CD4-positive, alpha-beta T cell (primary cell): ENCODE measurements at regions not wholly inside any gene's neighbourhood (a gene's known extent, or its start where the extent isn't known, plus 50 kb on each side); places are given as distances from the start of the nearest gene placed in this dataset.

Experiments
- ATAC-seq: fragments of 200-7000 bp; cut with Tn5 transposase; one replicate; pipeline ENCODE4 v1.10.0; 2022; ENCODE audit warnings: mild to moderate bottlenecking; ENCODE audit not compliant: poor library complexity
- CTCF ChIA-PET: fragments of 350-600 bp; sonication (Branson Sonifier 250); formaldehyde crosslinking; loops from one replicate; lab custom pipeline; 2021; ENCODE audit warnings: antibody characterized with exemption, inconsistent platforms; lab: Charles Lee
- POLR2A ChIA-PET: fragments of 350-600 bp; sonication (Branson Sonifier 250); formaldehyde crosslinking; loops from one replicate; lab custom pipeline; 2021; ENCODE audit warnings: antibody characterized with exemption, inconsistent platforms; lab: Charles Lee
- DNase-seq, 14 experiments: peaks; one replicate each; pipeline ENCODE4 v3.0.0-alpha.2; 2013 to 2020; ENCODE audit warnings: mixed read lengths in 2 of 14
- H3K27ac ChIP-seq, 2 donors: one replicate each; pipeline versions ENCODE4 v1.5.1 to v1.7.0; 2013; ENCODE audit warnings: low read length in 2 of 2, low read depth in 1 of 2, mild to moderate bottlenecking in 1 of 2
- H3K27me3 ChIP-seq, 2 experiments: 1 replicate in 1 of 2; 2 replicates in 1 of 2; pipeline versions ENCODE4 v1.6.1 to v1.7.0; 2013; ENCODE audit warnings: low read length in 2 of 2, control low read depth in 1 of 2, mild to moderate bottlenecking in 1 of 2, moderate library complexity in 1 of 2; ENCODE audit not compliant: insufficient read depth in 2 of 2, control insufficient read depth in 1 of 2
- H3K36me3 ChIP-seq: one replicate; pipeline ENCODE4 v1.6.1; 2013; ENCODE audit warnings: low read length, control low read depth; ENCODE audit not compliant: insufficient read depth
- H3K4me1 ChIP-seq: one replicate; pipeline ENCODE4 v1.6.1; 2013; ENCODE audit warnings: low read length, control low read depth; ENCODE audit not compliant: insufficient read depth
- H3K4me3 ChIP-seq: one replicate; pipeline ENCODE4 v1.5.1; 2013; ENCODE audit warnings: mild to moderate bottlenecking, low read length, moderate library complexity
- H3K9me3 ChIP-seq, 2 experiments: 1 replicate in 1 of 2; 2 replicates in 1 of 2; pipeline versions ENCODE4 v1.6.1 to v1.7.0; 2013; ENCODE audit warnings: low read length in 2 of 2, mild to moderate bottlenecking in 2 of 2, control low read depth in 1 of 2, moderate library complexity in 1 of 2; ENCODE audit not compliant: control insufficient read depth in 1 of 2, insufficient read depth in 1 of 2
- H3K27ac Mint-ChIP-seq: one replicate; pipeline ENCODE4 v1.8.0; 2020; ENCODE audit warnings: mixed read lengths
- H3K27me3 Mint-ChIP-seq: one replicate; pipeline ENCODE4 v1.8.0; 2021; ENCODE audit warnings: mixed read lengths
- H3K36me3 Mint-ChIP-seq: one replicate; pipeline ENCODE4 v1.8.0; 2021; ENCODE audit warnings: low read depth, mixed read lengths
- H3K4me1 Mint-ChIP-seq: one replicate; pipeline ENCODE4 v1.8.0; 2021; ENCODE audit warnings: low read depth, mixed read lengths
- H3K4me3 Mint-ChIP-seq: one replicate; pipeline ENCODE4 v1.8.0; 2020; ENCODE audit warnings: mild to moderate bottlenecking, mixed read lengths
- H3K9me3 Mint-ChIP-seq: one replicate; pipeline ENCODE4 v1.8.0; 2020; ENCODE audit warnings: mixed read lengths
- intact Hi-C, 2 experiments: fragments of 100-400 bp; cut with DNase I in 1 of 2; cut with micrococcal nuclease in 1 of 2; formaldehyde crosslinking; loops; one replicate each; pipeline versions ENCODE4 v1.15.1 to v1.9.0; 2023 to 2025; cut with DNase I, micrococcal nuclease
- TF ChIP-seq, protein P1 (sequence below): fragments of 200-600 bp; IDR thresholded peaks from one replicate; pipeline ENCODE4 v1.8.0; 2022; ENCODE audit warnings: antibody characterized with exemption, mild to moderate bottlenecking

DNA sequence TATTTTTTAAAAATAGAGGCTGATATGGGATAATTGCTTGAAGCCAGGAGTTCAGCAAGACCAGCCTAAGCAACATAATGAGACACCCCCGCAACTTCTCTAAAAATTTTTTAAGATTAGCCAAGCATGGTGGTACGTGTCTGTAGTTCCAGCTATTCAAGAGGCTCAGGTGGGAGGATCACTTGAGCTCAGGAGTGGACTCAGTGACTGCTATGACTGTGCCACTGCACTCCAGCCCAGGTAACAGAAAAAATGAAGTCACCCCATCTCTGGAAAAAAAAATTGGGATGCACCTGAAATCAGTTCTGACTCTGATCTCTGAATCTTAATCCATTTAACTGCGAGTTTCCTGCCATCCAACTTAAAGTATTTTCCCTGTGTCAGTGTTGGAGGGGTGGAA, 124.2 kb downstream of the MRPS6 start:
- H3K4me3 ChIP-seq = no peak overlapping the region
- Mint-ChIP-seq H3K27ac (no peak overlapping the region), H3K36me3 (no peaks in the 10 kb centered on the region), H3K9me3 (no peaks in the 10 kb centered on the region), H3K4me3 (no peak overlapping the region), H3K4me1 (peaks cover 54% of the 10 kb centered on the region), H3K27me3 (no peaks in the 10 kb centered on the region)
- ATAC-seq (no peak), DNase-seq (no peak)
- TF ChIP-seq, protein P1, sequence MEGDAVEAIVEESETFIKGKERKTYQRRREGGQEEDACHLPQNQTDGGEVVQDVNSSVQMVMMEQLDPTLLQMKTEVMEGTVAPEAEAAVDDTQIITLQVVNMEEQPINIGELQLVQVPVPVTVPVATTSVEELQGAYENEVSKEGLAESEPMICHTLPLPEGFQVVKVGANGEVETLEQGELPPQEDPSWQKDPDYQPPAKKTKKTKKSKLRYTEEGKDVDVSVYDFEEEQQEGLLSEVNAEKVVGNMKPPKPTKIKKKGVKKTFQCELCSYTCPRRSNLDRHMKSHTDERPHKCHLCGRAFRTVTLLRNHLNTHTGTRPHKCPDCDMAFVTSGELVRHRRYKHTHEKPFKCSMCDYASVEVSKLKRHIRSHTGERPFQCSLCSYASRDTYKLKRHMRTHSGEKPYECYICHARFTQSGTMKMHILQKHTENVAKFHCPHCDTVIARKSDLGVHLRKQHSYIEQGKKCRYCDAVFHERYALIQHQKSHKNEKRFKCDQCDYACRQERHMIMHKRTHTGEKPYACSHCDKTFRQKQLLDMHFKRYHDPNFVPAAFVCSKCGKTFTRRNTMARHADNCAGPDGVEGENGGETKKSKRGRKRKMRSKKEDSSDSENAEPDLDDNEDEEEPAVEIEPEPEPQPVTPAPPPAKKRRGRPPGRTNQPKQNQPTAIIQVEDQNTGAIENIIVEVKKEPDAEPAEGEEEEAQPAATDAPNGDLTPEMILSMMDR = no peak
- no peaks in the 10 kb centered on the region for H3K36me3 ChIP-seq
- peaks cover 52% of the 10 kb centered on the region for H3K4me1 ChIP-seq
- ChIA-PET CTCF (no interaction called here), POLR2A (interaction anchor here (1.9 kb wide), 1 partner anchor 274 kb away, joined by 14 read pairs; no protein-coding TSS in a partner anchor)
- H3K9me3 ChIP-seq = no peaks in the 10 kb centered on the region
- H3K27me3 ChIP-seq = no peaks in the 10 kb centered on the region
- no peak overlapping the region for H3K27ac ChIP-seq
- intact Hi-C loops = no loop called here

DNA sequence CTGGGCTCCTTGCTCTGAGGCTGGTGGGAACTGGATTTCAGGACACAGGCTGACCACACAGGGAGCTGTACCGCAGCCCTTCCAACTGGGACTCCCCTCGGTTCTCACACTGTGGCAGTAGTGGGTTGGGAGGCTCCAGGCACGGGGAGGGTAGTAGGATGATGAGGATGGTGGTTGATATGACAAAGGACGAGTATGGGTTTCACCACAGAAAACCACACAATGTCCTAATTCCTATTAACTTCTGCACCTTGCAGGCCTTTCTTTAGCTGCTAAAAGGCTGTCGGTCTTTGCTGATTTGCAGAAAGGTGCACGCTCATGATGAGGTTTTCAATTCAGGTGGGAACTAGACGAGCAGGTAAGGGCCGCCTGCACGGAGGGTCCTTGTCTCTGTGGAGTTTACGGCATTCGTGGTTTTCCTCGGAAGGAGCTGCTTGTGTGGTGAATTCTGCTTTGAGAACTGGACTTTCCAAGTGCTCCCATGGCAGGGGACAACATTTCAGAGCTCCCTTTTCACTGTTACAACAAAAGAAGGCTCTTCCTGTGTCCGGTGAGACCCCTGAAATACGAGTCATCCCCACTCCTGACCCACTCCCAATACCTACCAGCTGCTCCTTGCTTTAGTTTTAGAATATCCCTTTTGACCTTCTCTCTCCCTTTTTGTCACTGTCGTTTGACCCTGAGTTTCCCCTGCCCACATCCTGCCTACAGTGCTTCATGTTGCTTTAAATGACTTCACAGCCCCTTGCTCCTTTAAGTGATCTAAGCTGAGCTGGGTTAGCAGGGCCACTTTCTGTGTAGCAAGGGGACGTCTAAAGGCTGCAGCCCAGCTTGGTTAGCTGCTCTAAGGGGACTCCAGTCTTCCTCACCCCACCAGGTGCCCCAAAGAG, 125.1 kb downstream of the MRPS6 start:
- Histone ChIP-seq H3K36me3 (no peaks in the 10 kb centered on the region), H3K4me1 (peaks cover 51% of the 10 kb centered on the region), H3K4me3 (no peak overlapping the region), H3K27me3 (no peaks in the 10 kb centered on the region), H3K27ac (peak overlapping the region; percentile 16 to 33), H3K9me3 (no peaks in the 10 kb centered on the region)
- Mint-ChIP-seq H3K9me3 (no peaks in the 10 kb centered on the region), H3K4me1 (peaks cover 56% of the 10 kb centered on the region), H3K4me3 (peak overlapping the region; percentile 25), H3K27me3 (no peaks in the 10 kb centered on the region), H3K27ac (peak overlapping the region; percentile 71), H3K36me3 (no peaks in the 10 kb centered on the region)
- CTCF ChIA-PET = interaction anchor here (0.6 to 1.5 kb wide), 2 partner anchors 261 to 274 kb away, joined by 4 to 5 read pairs; no protein-coding TSS in a partner anchor
- ATAC-seq = peak; percentile 66
- intact Hi-C loops = loop anchor here in 1 of 2 experiments (2.0 kb wide), 1 partner anchor 70 kb away; no protein-coding TSS in a partner anchor
- TF ChIP-seq, protein P1 = no peak
- POLR2A ChIA-PET = interaction anchor here (0.6 to 2.8 kb wide), 10 partner anchors 9 to 275 kb away, joined by 3 to 14 read pairs (median 3); no protein-coding TSS in a partner anchor
- peak in 8 of 14 experiments; percentile 15 to 65 (median 42) for DNase-seq

DNA sequence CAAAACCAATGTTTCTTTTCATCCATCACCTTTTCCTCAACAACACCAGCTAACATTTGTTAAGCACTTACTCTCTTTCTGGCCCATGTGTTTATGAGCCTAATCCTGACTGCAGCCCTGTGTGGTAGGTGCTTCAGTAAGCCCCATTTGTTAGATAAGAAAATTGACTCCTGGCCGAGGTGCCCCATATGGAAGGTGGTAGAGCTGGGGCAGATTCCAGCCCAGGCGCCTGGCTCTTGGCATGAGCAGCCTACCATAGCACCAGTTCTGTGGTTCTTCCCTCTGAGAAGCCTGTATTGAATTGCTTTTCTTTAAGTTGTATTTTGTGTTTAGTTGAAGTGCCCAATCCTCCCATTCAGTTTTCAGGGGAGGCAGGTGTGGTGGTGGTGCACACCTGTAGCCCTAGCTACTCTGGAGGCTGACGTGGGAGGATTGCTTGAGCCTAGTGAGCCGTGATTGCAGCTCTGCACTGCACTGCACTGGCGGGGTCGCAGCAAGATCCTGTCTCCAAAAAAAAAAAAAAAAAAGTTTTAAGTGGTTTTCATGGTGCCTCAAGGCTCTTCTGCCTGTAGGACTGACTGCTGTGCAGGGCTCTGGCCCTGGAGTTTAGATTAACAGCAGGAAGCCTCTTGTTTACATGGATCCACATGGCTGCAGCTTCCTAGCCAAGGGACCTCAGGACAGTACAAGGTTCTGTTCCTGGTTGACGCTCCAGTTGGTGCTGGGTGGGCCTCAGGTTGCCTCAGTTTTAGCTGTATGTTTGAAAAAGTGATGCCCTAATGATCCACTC, 125.9 kb downstream of the MRPS6 start:
- TF ChIP-seq, protein P1 = no peak
- Mint-ChIP-seq H3K4me3 (peak overlapping the region; percentile 61), H3K27ac (peak overlapping the region; percentile 71), H3K9me3 (no peaks in the 10 kb centered on the region), H3K36me3 (no peaks in the 10 kb centered on the region), H3K4me1 (peaks cover 56% of the 10 kb centered on the region), H3K27me3 (no peaks in the 10 kb centered on the region)
- CTCF ChIA-PET = interaction anchor here (1.5 kb wide), 1 partner anchor 275 kb away, joined by 5 read pairs; no protein-coding TSS in a partner anchor
- Histone ChIP-seq H3K27me3 (no peaks in the 10 kb centered on the region), H3K27ac (peak overlapping the region; percentile 16 to 33), H3K4me3 (no peak overlapping the region), H3K9me3 (no peaks in the 10 kb centered on the region), H3K36me3 (no peaks in the 10 kb centered on the region), H3K4me1 (peaks cover 51% of the 10 kb centered on the region)
- DNase-seq (peak in 1 of 14 experiments; percentile 5), ATAC-seq (peak; percentile 33)
- POLR2A ChIA-PET = interaction anchor here (0.6 to 2.8 kb wide), 9 partner anchors 8 to 275 kb away, joined by 3 to 14 read pairs (median 3); no protein-coding TSS in a partner anchor
- intact Hi-C loops = loop anchor here in 1 of 2 experiments (2.0 kb wide), 1 partner anchor 71 kb away; no protein-coding TSS in a partner anchor
